ENCODE measurements at regions not wholly inside any gene's neighbourhood (a gene's known extent, or its start where the extent isn't known, plus 50 kb on each side); places are given as distances from the start of the nearest gene placed in this dataset.

GRCh38 chr10:36030516-36030915 is 388.4 kb upstream of the FZD8 start:
- TF ChIP-seq, protein P1, sequence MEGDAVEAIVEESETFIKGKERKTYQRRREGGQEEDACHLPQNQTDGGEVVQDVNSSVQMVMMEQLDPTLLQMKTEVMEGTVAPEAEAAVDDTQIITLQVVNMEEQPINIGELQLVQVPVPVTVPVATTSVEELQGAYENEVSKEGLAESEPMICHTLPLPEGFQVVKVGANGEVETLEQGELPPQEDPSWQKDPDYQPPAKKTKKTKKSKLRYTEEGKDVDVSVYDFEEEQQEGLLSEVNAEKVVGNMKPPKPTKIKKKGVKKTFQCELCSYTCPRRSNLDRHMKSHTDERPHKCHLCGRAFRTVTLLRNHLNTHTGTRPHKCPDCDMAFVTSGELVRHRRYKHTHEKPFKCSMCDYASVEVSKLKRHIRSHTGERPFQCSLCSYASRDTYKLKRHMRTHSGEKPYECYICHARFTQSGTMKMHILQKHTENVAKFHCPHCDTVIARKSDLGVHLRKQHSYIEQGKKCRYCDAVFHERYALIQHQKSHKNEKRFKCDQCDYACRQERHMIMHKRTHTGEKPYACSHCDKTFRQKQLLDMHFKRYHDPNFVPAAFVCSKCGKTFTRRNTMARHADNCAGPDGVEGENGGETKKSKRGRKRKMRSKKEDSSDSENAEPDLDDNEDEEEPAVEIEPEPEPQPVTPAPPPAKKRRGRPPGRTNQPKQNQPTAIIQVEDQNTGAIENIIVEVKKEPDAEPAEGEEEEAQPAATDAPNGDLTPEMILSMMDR (IDR thresholded peaks at IDR 0.05): no peak
- TF ChIP-seq POLR2A (IDR thresholded peaks at IDR 0.05): no peak
